K562 (cell line): ENCODE measurements at regions not wholly inside any gene's neighbourhood (a gene's known extent, or its start where the extent isn't known, plus 50 kb on each side); places are given as distances from the start of the nearest gene placed in this dataset.

Experiments
- ATAC-seq: fragments of 200-7000 bp; cut with Tn5 transposase; 3 replicates; pipeline ENCODE4 v1.9.1; 2020; ENCODE audit warnings: moderate library complexity
- BruUV-seq: library from RNA; stranded (reverse); fragments of 400-500 nt; replicated peaks from 2 replicates; lab custom pipeline; 2021; lab: Mats Ljungman, UMichigan
- CTCF ChIA-PET: fragments of 300-600 bp; formaldehyde crosslinking; extraction: SDS; loops from one replicate; lab custom pipeline; 2021; ENCODE audit warnings: low intra/inter-chr PET ratio; lab: Yijun Ruan, JAX
- POLR2A ChIA-PET: fragments of 300-600, 350-650 bp; sonication (Branson Sonifier 250); formaldehyde crosslinking; extraction: SDS; loops from one replicate; lab custom pipeline; 2021; ENCODE audit warnings: antibody characterized with exemption, inconsistent platforms; lab: Yijun Ruan, JAX
- DNase-seq, 4 experiments: peaks; one replicate each; pipeline versions ENCODE4 v3.0.0 to v3.0.0-alpha.2; 2011 to 2018; ENCODE audit warnings: low spot score in 3 of 4, mixed read lengths in 3 of 4; ENCODE audit errors: extremely low read depth in 1 of 4
- FAIRE-seq: peaks from 2 replicates; lab custom pipeline; 2011; peaks lifted over from hg19 to GRCh38; lab: Jason Lieb, UNC
- H2AFZ ChIP-seq: 2 replicates; pipeline ENCODE4 v1.6.0; 2011; ENCODE audit warnings: low read depth, low read length, control low read depth, inconsistent platforms
- H3K27ac ChIP-seq: fragments of 200-600 bp; 3 replicates; pipeline ENCODE4 v1.8.0; 2011; ENCODE audit warnings: low read depth, mild to moderate bottlenecking, control low read depth, inconsistent platforms, low read length, moderate library complexity, mixed read lengths; ENCODE audit errors: extremely low read depth
- H3K27me3 ChIP-seq, 2 experiments: fragments of 300-600 bp in 1 of 2; 2 replicates in 1 of 2; 3 replicates in 1 of 2; pipeline versions ENCODE4 v1.6.0 to v1.8.0; 2011; ENCODE audit warnings: inconsistent platforms in 2 of 2, low read length in 2 of 2, mild to moderate bottlenecking in 1 of 2, mixed read lengths in 1 of 2, moderate library complexity in 1 of 2; ENCODE audit not compliant: control insufficient read depth in 2 of 2, insufficient read depth in 2 of 2
- H3K36me3 ChIP-seq: fragments of 300-600 bp; 3 replicates; pipeline ENCODE4 v1.8.0; 2011; ENCODE audit warnings: mild to moderate bottlenecking, low read length, inconsistent platforms; ENCODE audit not compliant: control insufficient read depth, insufficient read depth
- H3K4me1 ChIP-seq, 2 experiments: fragments of 200-600 bp in 1 of 2; replicated peaks in 1 of 2; 2 replicates in 1 of 2; 3 replicates in 1 of 2; pipeline versions ENCODE4 v1.5.1 to v1.8.0; 2011; ENCODE audit warnings: inconsistent platforms in 2 of 2, low read length in 2 of 2, mild to moderate bottlenecking in 1 of 2, mixed read lengths in 1 of 2, moderate library complexity in 1 of 2; ENCODE audit not compliant: control insufficient read depth in 2 of 2, insufficient read depth in 2 of 2
- H3K4me2 ChIP-seq: 2 replicates; pipeline ENCODE4 v1.6.1; 2011; ENCODE audit warnings: low read length, control low read depth, inconsistent platforms, mixed read lengths; ENCODE audit not compliant: insufficient read depth
- H3K4me3 ChIP-seq: fragments of 200-600 bp; sonication (generic), shearing (Covaris generic); 2 replicates; pipeline ENCODE4 v1.5.1; 2016; ENCODE audit warnings: control low read depth, inconsistent platforms
- H3K79me2 ChIP-seq: fragments of 200-600 bp; 3 replicates; pipeline ENCODE4 v1.8.0; 2011; ENCODE audit warnings: low read length, inconsistent platforms; ENCODE audit not compliant: control insufficient read depth, insufficient read depth
- H3K9ac ChIP-seq, 2 experiments: 2 replicates each; pipeline versions ENCODE4 v1.6.0 to v1.6.1; 2011; ENCODE audit warnings: low read depth in 2 of 2, low read length in 2 of 2, control low read depth in 1 of 2, inconsistent platforms in 1 of 2, mild to moderate bottlenecking in 1 of 2, mixed read lengths in 1 of 2; ENCODE audit not compliant: insufficient read depth in 1 of 2
- H3K9me1 ChIP-seq: one replicate; pipeline ENCODE4 v1.6.0; 2011; ENCODE audit warnings: inconsistent platforms, mild to moderate bottlenecking, low read length, moderate library complexity; ENCODE audit not compliant: control insufficient read depth, insufficient read depth
- H3K9me3 ChIP-seq: replicated peaks from 2 replicates; pipeline ENCODE4 v1.5.1; 2011; ENCODE audit warnings: low read depth, low read length, inconsistent platforms; ENCODE audit not compliant: control insufficient read depth, insufficient read depth
- H4K20me1 ChIP-seq: replicated peaks from 2 replicates; pipeline ENCODE4 v1.6.1; 2011; ENCODE audit warnings: low read length, inconsistent platforms, mixed read lengths; ENCODE audit not compliant: control insufficient read depth, insufficient read depth
- HINFP ChIP-seq: fragments of 450-650 bp; conservative IDR thresholded peaks from 2 replicates; pipeline ENCODE4 v1.6.1; 2016; ENCODE audit warnings: missing genetic modification characterization, low read depth, mild to moderate bottlenecking, control low read depth, missing compliant biosample characterization
- ILF3 ChIP-seq: fragments of 450-650 bp; IDR thresholded peaks from 2 replicates; pipeline ENCODE4 v1.6.1; 2018; ENCODE audit warnings: antibody characterized with exemption, mild to moderate bottlenecking, moderate library complexity, borderline replicate concordance
- KDM1A ChIP-seq, 2 experiments: fragments of 450-650 bp; IDR thresholded peaks; 2 replicates each; pipeline ENCODE4 v1.6.1; 2016; ENCODE audit warnings: mild to moderate bottlenecking in 2 of 2
- KDM2B ChIP-seq: fragments of 250-450 bp; sonication (Bioruptor Pico); IDR thresholded peaks from 2 replicates; pipeline ENCODE4 v1.8.0; 2021; ENCODE audit warnings: mild to moderate bottlenecking, moderate library complexity
- MECOM ChIP-seq: fragments of 250-450 bp; sonication (Bioruptor Pico); IDR thresholded peaks from 2 replicates; pipeline ENCODE4 v1.8.0; 2022; ENCODE audit warnings: inconsistent platforms
- NCOR1 ChIP-seq: fragments of 450-650 bp; IDR thresholded peaks from 2 replicates; pipeline ENCODE4 v1.6.1; 2016; ENCODE audit warnings: mild to moderate bottlenecking, moderate library complexity
- POLR3A ChIP-seq: IDR thresholded peaks from 2 replicates; pipeline ENCODE4 v1.6.1; 2011; ENCODE audit warnings: borderline replicate concordance, mild to moderate bottlenecking, moderate library complexity; ENCODE audit not compliant: insufficient read length, insufficient read depth; ENCODE audit errors: extremely low read depth
- TARDBP ChIP-seq: fragments of 450-650 bp; IDR thresholded peaks from 2 replicates; pipeline ENCODE4 v1.6.1; 2016
- ZNF263 ChIP-seq: sonication (generic); formaldehyde crosslinking; IDR thresholded peaks from 2 replicates; pipeline ENCODE4 v1.8.0; 2022; ENCODE audit warnings: mild to moderate bottlenecking, missing genetic modification reagents, borderline replicate concordance
- ZNF717 ChIP-seq: fragments of 250-450 bp; sonication (Bioruptor Pico); IDR thresholded peaks from 2 replicates; pipeline ENCODE4 v1.5.0; 2021
- WGBS: fragments of 100-300 bp; shearing (Covaris generic); methylation state at CpG from one replicate; pipeline ENCODE4 v1.1.6; 2016; ENCODE audit warnings: low coverage, mixed read lengths; ENCODE audit not compliant: insufficient coverage; ENCODE audit errors: missing lambda C conversion rate; 5-methylcytosine and 5-hydroxymethylcytosine counted together
- in situ Hi-C: fragments of 300-500 bp; cut with MboI; formaldehyde crosslinking; loops from 4 replicates; pipeline ENCODE4 v1.15.0; 2018; ENCODE audit warnings: inconsistent platforms, mixed read lengths
- intact Hi-C: fragments of 100-400 bp; cut with micrococcal nuclease; formaldehyde crosslinking; loops from 2 replicates; pipeline ENCODE4 v1.14.2; 2022
- TF ChIP-seq, protein P1 (sequence below): IDR thresholded peaks from 2 replicates; pipeline ENCODE4 v1.6.1; 2012; ENCODE audit warnings: low read depth, low read length, improper control_type of control experiment, borderline replicate concordance

DNA sequence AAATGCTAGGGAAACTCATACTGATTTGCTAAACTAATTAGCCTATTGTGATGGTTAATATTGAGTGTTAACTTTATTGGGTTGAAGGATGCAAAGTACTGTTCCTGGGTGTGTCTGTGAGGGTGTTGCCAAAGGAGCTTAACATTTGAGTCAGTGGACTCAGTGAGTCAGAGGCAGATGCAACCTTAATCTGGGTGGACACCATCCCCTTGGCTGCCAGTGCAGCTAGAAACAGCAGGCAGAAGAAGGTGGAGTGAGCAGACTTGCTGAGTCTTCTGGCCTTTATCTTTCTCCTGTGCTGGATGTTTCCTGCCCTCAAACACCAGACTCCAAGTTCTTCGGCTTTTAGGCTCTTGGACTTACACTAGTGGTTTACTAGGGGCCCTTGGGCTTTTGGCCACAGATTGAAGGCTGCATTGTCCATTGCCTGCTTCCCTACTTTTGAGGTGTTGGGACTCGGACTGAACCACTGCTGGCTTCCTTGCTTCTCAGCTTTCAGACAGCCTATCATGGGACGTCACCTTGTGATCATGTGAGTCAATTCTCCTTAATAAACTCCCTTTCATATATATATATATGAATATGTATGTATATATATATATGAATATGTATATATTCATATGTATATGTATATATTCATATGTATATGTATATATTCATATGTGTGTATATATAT, 69.7 kb downstream of the RPRM start:
- no peak overlapping the region for H3K9ac ChIP-seq
- no peak for ATAC-seq
- DNase-seq, result no peak
- ChIA-PET POLR2A (no interaction called here), CTCF (no interaction called here)
- FAIRE-seq, result no peak
- TF ChIP-seq MECOM (CRISPR knock-in tag) (no peak), KDM2B (CRISPR knock-in tag) (no peak), NCOR1 (no peak), TARDBP (no peak), HINFP (tag) (no peak), ILF3 (no peak), KDM1A (IDR thresholded peaks at IDR 0.05) (no peak), ZNF263 (CRISPR knock-in tag) (no peak), ZNF717 (CRISPR knock-in tag) (no peak), POLR3A (no peak)
- TF ChIP-seq, protein P1, sequence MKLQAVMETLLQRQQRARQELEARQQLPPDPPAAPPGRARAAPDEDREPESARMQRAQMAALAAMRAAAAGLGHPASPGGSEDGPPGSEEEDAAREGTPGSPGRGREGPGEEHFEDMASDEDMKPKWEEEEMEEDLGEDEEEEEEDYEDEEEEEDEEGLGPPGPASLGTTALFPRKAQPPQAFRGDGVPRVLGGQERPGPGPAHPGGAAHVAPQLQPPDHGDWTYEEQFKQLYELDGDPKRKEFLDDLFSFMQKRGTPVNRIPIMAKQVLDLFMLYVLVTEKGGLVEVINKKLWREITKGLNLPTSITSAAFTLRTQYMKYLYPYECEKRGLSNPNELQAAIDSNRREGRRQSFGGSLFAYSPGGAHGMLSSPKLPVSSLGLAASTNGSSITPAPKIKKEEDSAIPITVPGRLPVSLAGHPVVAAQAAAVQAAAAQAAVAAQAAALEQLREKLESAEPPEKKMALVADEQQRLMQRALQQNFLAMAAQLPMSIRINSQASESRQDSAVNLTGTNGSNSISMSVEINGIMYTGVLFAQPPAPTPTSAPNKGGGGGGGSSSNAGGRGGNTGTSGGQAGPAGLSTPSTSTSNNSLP, result no peak
- no peak overlapping the region for H2AFZ ChIP-seq
- H3K79me2 ChIP-seq, result no peaks in the 10 kb centered on the region
- no peaks in the 10 kb centered on the region for H3K36me3 ChIP-seq
- no peaks in the 10 kb centered on the region for H3K27me3 ChIP-seq
- in situ Hi-C loops (no loop called here), intact Hi-C loops (no loop called here)
- WGBS, result 0% methylated on average over 3 of the region's 3 CpGs
- no peaks in the 10 kb centered on the region for H3K4me1 ChIP-seq
- no peaks in the 10 kb centered on the region for H4K20me1 ChIP-seq
- no peaks in the 10 kb centered on the region for H3K9me1 ChIP-seq
- H3K4me3 ChIP-seq, result no peak overlapping the region
- no TSS peak for BruUV-seq
- H3K4me2 ChIP-seq, result no peak overlapping the region
- H3K9me3 ChIP-seq, result peaks cover 2% of the 10 kb centered on the region; the same call in 1 of the 2 replicates
- H3K27ac ChIP-seq, result no peak overlapping the region
